Type B pancreatic cell (in vitro differentiated cells): ENCODE measurements at regions not wholly inside any gene's neighbourhood (a gene's known extent, or its start where the extent isn't known, plus 50 kb on each side); places are given as distances from the start of the nearest gene placed in this dataset.

Experiments
- DNase-seq: peaks from one replicate; pipeline ENCODE4 v3.0.0; 2021; ENCODE audit warnings: mixed read lengths; ENCODE audit not compliant: unreplicated experiment; ENCODE audit errors: extremely low spot score
- H3K27ac Mint-ChIP-seq: 2 replicates; pipeline ENCODE4 v1.8.0; 2021; ENCODE audit warnings: mild to moderate bottlenecking, mixed read lengths
- H3K27me3 Mint-ChIP-seq: 2 replicates; pipeline ENCODE4 v1.8.0; 2021; ENCODE audit warnings: mixed read lengths
- H3K36me3 Mint-ChIP-seq: 2 replicates; pipeline ENCODE4 v1.8.0; 2021; ENCODE audit warnings: mixed read lengths
- H3K4me1 Mint-ChIP-seq: one replicate; pipeline ENCODE4 v1.8.0; 2021; ENCODE audit warnings: mixed read lengths; ENCODE audit not compliant: unreplicated experiment
- H3K4me3 Mint-ChIP-seq: 2 replicates; pipeline ENCODE4 v1.8.0; 2021; ENCODE audit warnings: mild to moderate bottlenecking, mixed read lengths
- H3K9me3 Mint-ChIP-seq: 2 replicates; pipeline ENCODE4 v1.8.0; 2021; ENCODE audit warnings: mixed read lengths
- TF ChIP-seq, protein P1 (sequence below): fragments of 200-600 bp; sonication (generic); conservative IDR thresholded peaks from 2 replicates; pipeline ENCODE4 v1.5.0; 2021; ENCODE audit warnings: antibody characterized with exemption, mild to moderate bottlenecking

- H3K27me3 Mint-ChIP-seq: peaks cover 2% of the 10 kb centered on the region
- H3K4me3 Mint-ChIP-seq: no peak overlapping the region
- TF ChIP-seq, protein P1, sequence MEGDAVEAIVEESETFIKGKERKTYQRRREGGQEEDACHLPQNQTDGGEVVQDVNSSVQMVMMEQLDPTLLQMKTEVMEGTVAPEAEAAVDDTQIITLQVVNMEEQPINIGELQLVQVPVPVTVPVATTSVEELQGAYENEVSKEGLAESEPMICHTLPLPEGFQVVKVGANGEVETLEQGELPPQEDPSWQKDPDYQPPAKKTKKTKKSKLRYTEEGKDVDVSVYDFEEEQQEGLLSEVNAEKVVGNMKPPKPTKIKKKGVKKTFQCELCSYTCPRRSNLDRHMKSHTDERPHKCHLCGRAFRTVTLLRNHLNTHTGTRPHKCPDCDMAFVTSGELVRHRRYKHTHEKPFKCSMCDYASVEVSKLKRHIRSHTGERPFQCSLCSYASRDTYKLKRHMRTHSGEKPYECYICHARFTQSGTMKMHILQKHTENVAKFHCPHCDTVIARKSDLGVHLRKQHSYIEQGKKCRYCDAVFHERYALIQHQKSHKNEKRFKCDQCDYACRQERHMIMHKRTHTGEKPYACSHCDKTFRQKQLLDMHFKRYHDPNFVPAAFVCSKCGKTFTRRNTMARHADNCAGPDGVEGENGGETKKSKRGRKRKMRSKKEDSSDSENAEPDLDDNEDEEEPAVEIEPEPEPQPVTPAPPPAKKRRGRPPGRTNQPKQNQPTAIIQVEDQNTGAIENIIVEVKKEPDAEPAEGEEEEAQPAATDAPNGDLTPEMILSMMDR: no peak
- H3K9me3 Mint-ChIP-seq: no peaks in the 10 kb centered on the region
- no peak for DNase-seq
- H3K4me1 Mint-ChIP-seq: peaks cover 15% of the 10 kb centered on the region
- H3K27ac Mint-ChIP-seq: no peak overlapping the region
- H3K36me3 Mint-ChIP-seq: no peaks in the 10 kb centered on the region
Measured at GRCh38 chr5:52466113-52466512, 321.6 kb upstream of the ITGA1 start.

DNA sequence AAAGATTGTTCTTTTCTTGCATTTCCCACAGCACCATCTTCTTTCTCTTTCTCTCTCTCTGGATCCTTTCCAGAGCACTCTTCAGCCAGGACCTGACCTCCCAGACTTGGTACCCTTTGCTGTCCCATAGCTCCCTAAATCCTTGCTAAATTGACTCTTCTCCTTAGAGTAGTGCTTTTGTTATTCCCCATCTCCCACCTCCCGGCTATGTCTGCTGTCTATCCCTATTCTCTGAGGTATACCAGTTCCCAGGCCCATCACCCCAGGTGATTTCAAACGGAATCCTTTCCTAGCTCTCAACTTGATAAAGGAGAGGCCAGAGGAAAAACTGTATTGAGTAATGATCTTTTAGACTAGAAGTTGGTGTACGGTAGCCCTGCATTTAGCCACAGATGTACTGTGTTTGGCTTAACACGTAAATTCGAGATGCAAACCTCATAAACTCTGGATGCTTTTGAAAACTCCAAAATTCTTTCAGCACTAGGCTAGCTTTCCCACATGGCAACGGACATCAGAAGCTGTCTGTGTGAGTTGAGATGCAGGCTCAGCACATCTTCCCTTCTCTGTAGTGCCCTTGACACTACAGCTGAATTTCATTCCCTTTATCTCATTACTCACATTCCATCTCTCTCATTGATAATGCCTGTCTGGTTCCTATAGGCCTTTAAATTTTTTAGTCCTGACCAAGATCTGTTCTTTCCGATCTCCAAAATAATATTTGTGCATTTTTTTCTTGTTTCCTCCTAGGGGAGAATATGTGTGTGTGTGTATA, 320.8 kb upstream of the ITGA1 start:
- no peak for DNase-seq
- H3K4me1 Mint-ChIP-seq: peaks cover 15% of the 10 kb centered on the region
- H3K36me3 Mint-ChIP-seq: no peaks in the 10 kb centered on the region
- no peak overlapping the region for H3K27ac Mint-ChIP-seq
- peaks cover 2% of the 10 kb centered on the region for H3K27me3 Mint-ChIP-seq
- H3K9me3 Mint-ChIP-seq: no peaks in the 10 kb centered on the region
- no peak overlapping the region for H3K4me3 Mint-ChIP-seq
- TF ChIP-seq, protein P1: no peak

DNA sequence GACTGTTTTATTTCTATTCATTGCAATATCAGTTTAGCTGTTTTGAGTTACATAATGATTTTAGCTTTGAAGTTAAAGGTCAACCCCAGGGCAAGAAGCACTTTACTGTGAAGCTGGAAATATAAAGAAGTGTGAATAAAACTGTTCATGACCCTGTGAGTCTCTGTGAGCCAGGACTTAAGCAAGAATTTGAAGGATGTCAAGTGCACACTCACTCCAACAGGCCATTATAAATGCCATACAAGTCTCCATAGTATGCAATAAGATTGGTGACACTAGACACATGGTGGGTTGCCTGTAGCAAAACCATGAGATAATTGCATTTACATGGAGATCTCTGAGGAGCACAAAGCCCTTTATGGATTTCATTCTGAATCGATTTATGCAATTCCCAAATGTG, 318.7 kb upstream of the ITGA1 start:
- Mint-ChIP-seq H3K36me3 (no peaks in the 10 kb centered on the region), H3K4me1 (peaks cover 15% of the 10 kb centered on the region), H3K9me3 (no peaks in the 10 kb centered on the region), H3K27me3 (peaks cover 3% of the 10 kb centered on the region), H3K27ac (no peak overlapping the region), H3K4me3 (no peak overlapping the region)
- no peak for DNase-seq
- TF ChIP-seq, protein P1: no peak

DNA sequence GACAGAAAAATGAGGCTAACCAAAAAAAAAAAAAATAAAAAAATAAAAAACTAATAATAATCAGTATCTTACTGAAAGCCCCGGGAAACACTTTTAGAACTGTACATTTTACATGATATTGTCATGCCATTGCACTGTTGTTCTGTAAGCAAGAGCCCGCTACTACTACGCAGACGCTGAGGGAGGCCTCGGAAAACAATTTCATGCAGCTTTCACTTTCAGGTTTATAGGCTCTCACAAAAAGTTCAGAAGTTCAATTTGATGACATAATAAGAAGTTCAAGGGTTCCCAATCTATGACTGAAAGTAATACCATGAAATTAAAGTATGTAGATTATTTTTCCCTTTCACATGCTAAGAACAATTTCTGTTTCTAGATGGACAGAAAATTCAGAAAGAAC, 318.3 kb upstream of the ITGA1 start:
- H3K4me1 Mint-ChIP-seq: peaks cover 15% of the 10 kb centered on the region
- no peak overlapping the region for H3K27ac Mint-ChIP-seq
- H3K27me3 Mint-ChIP-seq: peaks cover 6% of the 10 kb centered on the region
- TF ChIP-seq, protein P1: no peak
- no peak overlapping the region for H3K4me3 Mint-ChIP-seq
- H3K9me3 Mint-ChIP-seq: no peaks in the 10 kb centered on the region
- no peak for DNase-seq
- H3K36me3 Mint-ChIP-seq: no peaks in the 10 kb centered on the region

DNA sequence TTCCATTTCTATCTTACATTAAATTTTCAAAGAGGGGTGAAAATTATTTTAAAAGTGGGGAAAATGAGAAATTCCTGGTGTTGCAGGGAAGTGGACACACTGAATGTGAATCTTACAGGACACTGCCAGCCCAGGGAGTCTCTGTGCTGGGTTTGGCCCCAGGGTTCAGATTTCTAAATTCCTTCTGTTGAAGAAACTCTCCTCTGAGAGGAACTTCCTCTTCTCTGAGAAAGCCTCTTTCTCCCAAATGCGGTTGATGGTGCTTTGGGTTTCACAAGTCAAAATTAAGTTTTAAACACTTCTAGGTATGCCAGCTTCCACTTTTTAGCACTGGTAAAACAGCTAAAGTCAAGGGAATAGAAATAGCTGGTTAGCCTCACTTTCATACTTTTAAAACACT, 317.9 kb upstream of the ITGA1 start:
- TF ChIP-seq, protein P1: no peak
- H3K4me3 Mint-ChIP-seq: no peak overlapping the region
- H3K27me3 Mint-ChIP-seq: peaks cover 6% of the 10 kb centered on the region
- no peak for DNase-seq
- H3K36me3 Mint-ChIP-seq: no peaks in the 10 kb centered on the region
- no peaks in the 10 kb centered on the region for H3K9me3 Mint-ChIP-seq
- no peak overlapping the region for H3K27ac Mint-ChIP-seq
- peaks cover 15% of the 10 kb centered on the region for H3K4me1 Mint-ChIP-seq
